ENCODE measurements at regions not wholly inside any gene's neighbourhood (a gene's known extent, or its start where the extent isn't known, plus 50 kb on each side); places are given as distances from the start of the nearest gene placed in this dataset.

GRCh38 chr6:113412589-113413357 is 444.4 kb upstream of the MARCKS start:
- no peaks in the 10 kb centered on the region for H3K36me3 ChIP-seq
- no peak for DNase-seq
- no peaks in the 10 kb centered on the region for H3K4me1 ChIP-seq
- intact Hi-C loops (cut with micrococcal nuclease): no loop called here
- no peak for TF ChIP-seq CTCF (IDR thresholded peaks at IDR 0.05; ENCODE audit: borderline replicate concordance)
- H3K9me3 ChIP-seq (replicated peaks): no peaks in the 10 kb centered on the region
- H3K27ac ChIP-seq (replicated peaks): no peak overlapping the region
- no peaks in the 10 kb centered on the region for H3K27me3 ChIP-seq (ENCODE audit: low read depth)
- H3K4me3 ChIP-seq: no peak overlapping the region

- no peak for DNase-seq
- Histone ChIP-seq H3K4me3 (no peak overlapping the region), H3K27ac (replicated peaks) (no peak overlapping the region), H3K9me3 (replicated peaks) (no peaks in the 10 kb centered on the region), H3K36me3 (no peaks in the 10 kb centered on the region), H3K4me1 (no peaks in the 10 kb centered on the region), H3K27me3 (ENCODE audit: low read depth) (no peaks in the 10 kb centered on the region)
- TF ChIP-seq CTCF (IDR thresholded peaks at IDR 0.05; ENCODE audit: borderline replicate concordance): peak; percentile 68
- intact Hi-C loops (cut with micrococcal nuclease): no loop called here
Observed at GRCh38 chr6:113414511-113414910, 442.6 kb upstream of the MARCKS start.

- Histone ChIP-seq H3K27me3 (ENCODE audit: low read depth) (no peaks in the 10 kb centered on the region), H3K36me3 (no peaks in the 10 kb centered on the region), H3K4me1 (no peaks in the 10 kb centered on the region), H3K4me3 (no peak overlapping the region), H3K9me3 (replicated peaks) (no peaks in the 10 kb centered on the region), H3K27ac (replicated peaks) (no peak overlapping the region)
- intact Hi-C loops (cut with micrococcal nuclease): no loop called here
- no peak for DNase-seq
- TF ChIP-seq CTCF (IDR thresholded peaks at IDR 0.05; ENCODE audit: borderline replicate concordance): no peak
Observed at GRCh38 chr6:113416170-113416569, 441.0 kb upstream of the MARCKS start.

- Histone ChIP-seq H3K27me3 (ENCODE audit: low read depth) (peaks cover 5% of the 10 kb centered on the region), H3K27ac (replicated peaks) (no peak overlapping the region), H3K4me3 (no peak overlapping the region), H3K4me1 (no peaks in the 10 kb centered on the region), H3K9me3 (replicated peaks) (no peaks in the 10 kb centered on the region), H3K36me3 (no peaks in the 10 kb centered on the region)
- intact Hi-C loops (cut with micrococcal nuclease): no loop called here
- no peak for DNase-seq
- no peak for TF ChIP-seq CTCF (IDR thresholded peaks at IDR 0.05; ENCODE audit: borderline replicate concordance)
Observed at GRCh38 chr6:113420290-113420689, 436.9 kb upstream of the MARCKS start.

GRCh38 chr6:113421997-113422396 is 435.1 kb upstream of the MARCKS start:
- Histone ChIP-seq H3K9me3 (replicated peaks) (no peaks in the 10 kb centered on the region), H3K27me3 (ENCODE audit: low read depth) (peaks cover 5% of the 10 kb centered on the region), H3K4me3 (no peak overlapping the region), H3K36me3 (no peaks in the 10 kb centered on the region), H3K4me1 (no peaks in the 10 kb centered on the region), H3K27ac (replicated peaks) (no peak overlapping the region)
- intact Hi-C loops (cut with micrococcal nuclease): no loop called here
- TF ChIP-seq CTCF (IDR thresholded peaks at IDR 0.05; ENCODE audit: borderline replicate concordance): no peak
- DNase-seq: no peak

All from left ventricle myocardium inferior (tissue), 1 donor.